Stimulated activated CD8-positive, alpha-beta memory T cell treated with anti-CD3 and anti-CD28 coated beads, Interleukin-15, amount 100 ng/mL, for 48 hours (primary cell): ENCODE measurements at regions not wholly inside any gene's neighbourhood (a gene's known extent, or its start where the extent isn't known, plus 50 kb on each side); places are given as distances from the start of the nearest gene placed in this dataset.

Experiments used
- DNase-seq, 2 donors: peaks; one replicate each; pipeline ENCODE4 v3.0.0-alpha.2; 2020; ENCODE audit warnings: low read depth in 2 of 2

DNA sequence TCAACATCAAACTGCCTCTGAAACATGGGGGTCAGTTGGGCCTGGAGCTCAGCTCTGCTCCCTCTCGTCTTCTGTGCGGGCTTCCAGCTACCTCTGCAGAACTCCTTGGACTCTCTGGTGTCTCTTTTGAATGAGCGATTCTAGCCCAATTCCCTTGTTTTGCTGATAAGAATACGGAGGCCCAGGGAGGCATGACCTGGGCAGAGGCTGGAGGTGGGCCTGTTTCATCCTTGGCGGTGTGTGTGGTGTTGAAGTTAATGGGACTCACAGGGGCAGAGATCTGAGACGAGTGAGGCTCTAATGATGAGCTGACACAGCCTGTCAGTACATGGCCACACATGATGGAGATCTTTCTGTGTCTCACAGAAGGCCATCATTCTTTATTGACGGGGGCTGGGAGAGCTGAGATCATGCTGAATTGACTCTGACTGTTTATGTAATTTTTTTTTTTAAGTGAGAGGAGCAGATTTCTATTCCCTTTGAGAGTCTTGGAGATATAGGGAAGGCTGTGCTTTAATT lies 134.5 kb downstream of the URB2 start:
- DNase-seq, result no peak

DNA sequence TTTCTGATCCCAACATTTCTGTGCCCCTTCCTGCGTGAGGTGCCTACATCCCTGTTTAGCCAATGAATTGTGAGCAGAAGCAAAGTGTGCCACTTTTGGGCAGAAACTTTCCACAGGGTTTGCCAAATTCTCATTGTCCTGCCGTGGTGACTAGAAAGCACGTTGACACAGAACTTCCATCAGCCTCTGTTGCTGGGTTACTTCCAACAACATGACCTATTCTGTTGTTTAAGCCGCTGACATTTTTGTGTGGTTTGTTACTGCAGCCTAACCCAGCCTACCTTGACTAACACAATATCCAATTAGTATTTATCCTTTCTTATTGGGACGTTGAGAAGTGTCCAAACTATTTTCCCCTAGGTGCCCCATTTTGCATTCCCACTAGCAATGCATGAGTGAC lies 136.8 kb downstream of the URB2 start:
- no peak for DNase-seq

DNA sequence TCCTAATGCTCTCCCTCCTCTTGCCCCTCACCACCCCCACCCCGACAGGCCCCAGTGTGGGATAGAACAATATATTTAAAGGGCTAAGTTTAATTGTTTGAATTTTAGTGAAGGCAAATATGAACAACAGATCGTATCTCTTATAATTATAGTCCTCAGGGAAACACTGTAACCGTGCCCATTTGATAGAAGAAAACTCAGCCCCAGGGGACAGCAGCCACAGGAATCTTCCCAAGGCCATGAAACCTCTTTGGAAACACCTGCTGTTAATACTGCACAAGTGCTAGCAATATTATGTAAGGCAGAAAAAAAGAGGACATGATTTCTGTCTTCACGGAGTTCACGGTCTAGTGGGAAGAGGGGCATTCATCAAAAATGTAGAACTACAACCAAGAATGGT lies 142.2 kb downstream of the URB2 start:
- no peak for DNase-seq

DNA sequence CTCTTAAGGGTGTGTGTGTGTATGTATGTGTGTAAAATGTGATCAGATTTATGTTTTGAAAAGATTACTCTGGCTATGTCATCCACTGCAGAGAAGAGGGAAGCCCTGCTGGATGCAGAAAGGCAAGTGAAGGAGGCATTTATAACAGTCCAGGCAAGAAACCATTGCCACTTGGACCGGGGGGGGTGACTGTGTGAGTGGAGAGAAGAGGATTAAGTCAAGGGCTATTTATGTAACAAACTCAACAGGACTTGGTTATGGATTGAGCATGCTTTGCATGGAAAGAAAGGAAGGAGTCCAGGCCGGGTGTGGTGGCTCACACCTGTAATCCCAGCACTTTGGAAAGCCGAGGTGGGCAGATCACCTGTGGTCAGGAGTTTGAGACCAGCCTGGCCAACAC lies 143.0 kb downstream of the URB2 start:
- DNase-seq, result no peak

DNA sequence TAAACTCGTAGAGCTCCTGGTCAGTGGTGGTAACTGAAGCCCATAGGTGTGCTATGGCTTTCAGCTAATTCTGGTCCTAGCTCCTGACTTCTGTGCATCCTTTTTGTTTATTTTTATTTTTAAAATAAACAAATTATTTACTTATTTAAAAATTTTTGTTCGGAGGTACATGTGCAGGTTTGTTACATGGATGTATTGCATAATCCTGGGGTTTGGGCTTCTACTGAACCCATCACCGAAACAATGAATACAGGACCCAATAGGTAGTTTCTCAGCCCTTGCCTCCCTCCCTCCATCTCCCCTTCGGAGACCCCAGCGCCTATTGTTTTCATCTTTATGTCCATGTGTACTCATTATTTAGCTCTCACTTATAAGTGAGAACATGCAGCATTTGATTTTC lies 143.8 kb downstream of the URB2 start:
- DNase-seq, result no peak

DNA sequence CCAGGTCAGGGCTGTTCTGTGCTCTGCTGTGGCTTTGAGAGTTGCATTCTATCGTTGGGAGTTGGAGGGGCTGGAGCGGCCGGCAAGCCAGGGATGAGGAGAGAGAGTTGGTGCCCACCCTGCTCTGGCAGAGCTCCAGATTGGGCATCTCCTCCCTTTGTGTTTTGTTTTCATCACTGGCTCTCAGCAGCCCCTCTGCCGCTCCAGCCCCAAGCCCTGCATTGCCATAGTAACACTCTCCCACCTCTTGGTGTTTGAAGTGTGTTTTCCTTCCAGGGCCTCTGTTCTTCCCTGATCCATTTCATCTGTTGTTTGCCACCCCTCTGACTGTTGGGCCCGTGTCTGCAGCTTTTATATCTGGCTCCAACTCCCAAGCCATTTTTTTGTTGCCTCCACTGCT lies 152.7 kb downstream of the URB2 start:
- DNase-seq, result no peak

DNA sequence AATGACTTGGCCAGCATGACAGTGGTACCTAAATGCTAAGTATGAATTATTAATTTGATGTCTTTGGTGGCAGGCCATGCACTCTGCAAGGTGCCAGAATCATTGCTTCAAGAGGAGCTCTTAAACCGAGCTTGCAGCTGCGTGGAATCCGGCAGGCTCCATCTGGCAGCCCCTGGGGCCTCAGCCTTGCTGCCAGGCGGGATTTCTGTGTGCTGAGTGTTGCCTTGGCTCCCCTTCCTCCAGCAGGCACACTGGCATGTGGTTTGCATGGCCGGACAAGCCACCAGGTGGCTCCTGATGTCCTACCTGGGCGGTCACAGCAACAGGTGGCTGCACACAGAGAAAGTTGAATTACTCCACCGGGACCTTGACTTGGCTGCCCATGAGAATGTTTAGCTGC lies 155.4 kb downstream of the URB2 start:
- no peak for DNase-seq

DNA sequence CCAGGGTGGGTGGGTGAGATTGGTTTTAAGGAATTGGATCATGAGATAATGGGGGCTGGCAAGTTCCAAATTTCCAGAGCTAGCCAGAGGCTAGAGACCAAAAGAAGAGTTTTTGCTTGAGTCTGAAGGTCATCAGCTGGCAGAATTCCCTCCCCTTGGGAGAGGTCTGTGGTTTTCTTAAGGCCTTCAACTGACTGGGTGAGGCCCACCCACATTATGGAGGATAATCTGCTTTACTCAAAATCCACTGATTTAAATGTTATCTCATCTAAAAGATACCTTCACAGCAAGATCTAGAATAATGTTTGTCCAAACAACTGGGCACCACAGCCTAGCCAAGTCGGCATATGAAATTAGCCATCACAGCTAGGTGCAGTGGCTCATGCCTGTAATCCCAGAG lies 156.4 kb downstream of the URB2 start:
- DNase-seq, result no peak

DNA sequence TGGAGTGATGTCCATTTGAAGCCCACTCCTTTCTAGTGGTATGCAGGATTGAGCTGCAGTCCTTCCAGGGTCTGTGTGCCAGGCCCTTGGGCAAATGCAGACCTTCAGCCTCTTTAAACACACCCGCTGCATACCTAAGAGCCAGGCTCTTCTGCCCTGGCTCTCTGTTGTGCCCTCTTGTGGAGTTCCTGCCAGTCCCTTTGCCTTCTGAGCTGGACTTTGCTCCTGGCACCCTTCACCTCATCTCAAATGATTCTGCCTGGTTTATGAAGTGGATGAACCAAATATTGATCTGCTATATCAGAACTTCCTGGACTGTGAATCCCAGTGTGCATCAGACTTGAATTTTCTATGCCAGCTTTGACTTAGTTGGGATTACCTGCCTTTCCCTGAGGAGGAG lies 158.8 kb downstream of the URB2 start:
- no peak for DNase-seq

DNA sequence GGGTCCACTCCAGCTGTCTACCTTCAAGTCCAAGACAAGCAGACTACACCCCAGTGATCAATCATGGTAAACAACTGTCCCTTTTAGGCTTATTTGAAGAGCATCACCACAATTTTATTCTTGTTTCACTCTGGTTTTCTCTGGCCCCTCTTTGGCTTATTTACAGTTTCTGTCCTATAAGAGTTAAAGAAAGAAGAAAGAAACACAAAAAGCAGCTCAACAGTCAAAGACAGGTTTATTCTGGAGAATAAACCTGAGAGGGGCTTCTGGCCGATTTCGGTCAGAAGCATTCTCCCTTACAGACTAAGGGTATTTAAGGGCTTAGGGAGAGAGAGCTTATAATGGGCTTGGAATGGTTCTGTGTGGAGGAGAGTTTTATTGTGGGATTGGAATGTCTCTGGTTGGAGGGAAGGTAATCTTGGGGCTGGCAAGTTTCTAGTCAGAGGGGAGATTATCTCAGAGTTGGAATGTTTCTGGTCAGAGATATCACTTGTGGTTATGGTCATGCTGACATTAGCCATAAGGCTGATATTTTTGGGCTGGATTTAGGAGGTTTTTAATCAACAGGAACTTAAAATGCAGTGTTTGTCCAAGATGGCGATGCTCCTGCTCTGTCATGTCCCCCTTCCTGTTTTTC lies 161.0 kb downstream of the URB2 start:
- DNase-seq, result no peak

DNA sequence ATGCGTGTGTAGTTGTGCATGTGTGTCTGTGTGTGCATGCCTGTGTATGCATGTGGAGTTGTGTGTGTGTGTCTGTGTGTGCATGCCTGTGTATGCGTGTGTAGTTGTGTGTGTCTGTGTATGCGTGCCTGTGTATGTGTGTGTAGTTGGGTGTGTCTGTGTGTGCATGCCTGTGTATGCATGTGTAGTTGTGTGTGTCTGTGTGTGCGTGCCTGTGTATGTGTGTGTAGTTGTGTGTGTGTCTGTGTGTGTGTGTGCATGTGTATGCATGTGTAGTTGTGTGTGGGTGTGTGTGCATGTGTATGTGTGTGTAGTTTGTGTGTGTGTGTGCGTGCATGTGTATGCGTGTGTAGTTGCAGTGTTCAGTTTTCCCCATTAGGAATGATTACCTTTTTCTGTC lies 162.0 kb downstream of the URB2 start:
- no peak for DNase-seq

DNA sequence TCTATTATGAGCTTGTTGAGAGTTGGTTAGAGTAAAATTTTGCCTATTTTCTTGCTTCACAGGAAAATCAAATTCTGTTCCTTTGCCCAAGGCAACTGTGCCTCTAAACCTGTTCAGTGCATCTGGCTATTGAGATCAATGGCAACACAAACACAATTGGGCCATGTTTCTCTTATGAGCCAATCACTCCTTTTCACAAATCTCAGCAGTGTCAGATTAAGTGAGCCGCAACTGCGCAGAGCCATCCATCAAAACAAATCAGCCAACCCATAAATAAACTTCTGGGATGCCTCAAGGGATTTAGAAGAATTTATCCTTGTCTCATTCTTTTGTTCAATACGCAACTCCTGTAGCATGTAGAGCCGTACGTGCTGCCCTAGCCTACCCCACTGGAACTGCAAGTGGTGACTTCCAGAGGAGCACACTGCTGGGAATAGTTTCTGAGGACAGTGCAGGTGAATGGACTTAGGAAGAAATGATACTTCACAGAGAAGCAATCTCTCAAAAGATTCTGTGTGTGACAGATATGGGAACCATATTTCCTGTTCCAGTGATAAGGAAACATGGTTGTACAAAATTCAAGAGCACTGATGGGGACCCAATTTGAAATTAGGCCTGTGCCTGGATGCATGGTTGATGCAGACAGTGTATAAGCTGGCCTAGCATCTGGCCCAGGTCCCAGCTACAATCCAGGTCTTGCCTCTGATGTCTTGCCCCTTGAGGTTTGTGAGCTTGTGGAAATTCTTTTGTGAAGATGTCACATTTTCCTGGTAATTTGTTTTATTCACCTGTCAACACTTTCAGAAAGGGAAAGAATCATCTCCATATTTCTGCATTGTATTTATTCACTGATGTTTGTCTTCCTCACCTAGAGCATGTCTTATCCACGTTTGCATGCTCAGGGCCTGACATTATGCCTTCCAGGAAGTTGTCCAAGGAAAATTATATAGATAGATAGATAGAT lies 166.2 kb downstream of the URB2 start:
- no peak for DNase-seq

DNA sequence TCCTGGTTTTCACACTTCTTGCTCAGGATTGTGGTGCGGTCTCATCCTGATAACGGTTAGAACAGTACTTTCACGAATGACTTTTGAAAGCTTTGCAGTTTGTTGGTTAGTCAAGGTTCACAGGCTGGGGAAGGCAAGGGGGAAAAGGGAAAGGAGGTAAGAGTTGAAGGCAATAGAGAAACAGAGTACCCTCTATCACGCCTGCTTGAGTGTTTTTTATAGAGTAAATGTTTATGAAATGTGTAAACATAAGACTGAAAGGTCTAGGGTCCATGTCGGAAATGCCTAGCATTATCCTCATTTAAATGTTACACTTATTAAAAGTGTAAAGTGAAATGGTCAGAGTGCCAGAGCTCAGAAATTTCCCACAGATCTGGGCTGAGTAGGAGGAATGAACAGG lies 167.4 kb downstream of the URB2 start:
- no peak for DNase-seq

DNA sequence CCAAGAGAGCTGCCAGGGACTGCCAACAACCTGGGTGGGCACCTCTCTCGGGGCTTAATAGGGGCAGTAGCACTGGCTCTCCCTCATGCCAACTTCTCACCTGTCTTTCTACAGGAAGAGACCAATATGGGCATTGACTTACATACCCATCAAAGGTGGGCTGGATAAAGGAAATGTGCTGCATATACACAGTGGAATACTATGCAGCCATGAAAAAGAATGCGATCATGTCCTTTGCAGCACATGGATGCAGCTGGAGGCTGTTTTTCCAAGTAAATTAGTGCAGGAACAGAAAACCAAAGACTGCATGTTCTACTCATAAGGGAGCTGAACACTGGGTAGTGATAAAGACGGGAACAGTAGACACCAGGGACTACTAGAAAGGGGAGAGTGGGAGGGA lies 172.5 kb downstream of the URB2 start:
- DNase-seq, result no peak

DNA sequence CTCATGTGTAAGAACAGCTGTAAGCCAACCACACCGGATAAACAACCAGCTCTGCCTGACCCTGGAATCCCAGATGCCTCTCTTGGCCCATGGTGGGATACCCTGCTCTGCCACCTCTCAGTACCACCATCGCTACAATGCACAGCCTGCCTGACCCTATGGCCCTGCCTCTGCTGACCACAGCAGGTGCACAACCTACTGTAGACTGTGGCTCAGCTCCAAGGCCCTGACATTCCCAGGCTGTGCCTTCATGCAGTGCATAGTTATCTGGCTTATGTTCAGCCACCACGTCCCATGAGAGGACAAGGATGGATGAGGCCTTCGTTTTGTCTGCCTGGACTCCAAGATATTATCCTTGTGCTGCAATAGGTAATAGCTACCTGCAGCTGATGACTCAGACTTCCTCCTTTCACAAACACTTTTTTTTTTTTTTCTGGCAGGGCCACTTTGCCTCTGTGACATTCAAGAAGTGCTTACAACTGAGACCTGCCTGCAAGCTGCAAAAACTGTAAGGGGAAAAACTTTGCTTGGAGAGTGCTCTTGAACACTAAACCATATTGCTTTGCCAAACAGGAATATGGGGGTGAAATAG lies 177.7 kb downstream of the URB2 start:
- DNase-seq, result no peak

DNA sequence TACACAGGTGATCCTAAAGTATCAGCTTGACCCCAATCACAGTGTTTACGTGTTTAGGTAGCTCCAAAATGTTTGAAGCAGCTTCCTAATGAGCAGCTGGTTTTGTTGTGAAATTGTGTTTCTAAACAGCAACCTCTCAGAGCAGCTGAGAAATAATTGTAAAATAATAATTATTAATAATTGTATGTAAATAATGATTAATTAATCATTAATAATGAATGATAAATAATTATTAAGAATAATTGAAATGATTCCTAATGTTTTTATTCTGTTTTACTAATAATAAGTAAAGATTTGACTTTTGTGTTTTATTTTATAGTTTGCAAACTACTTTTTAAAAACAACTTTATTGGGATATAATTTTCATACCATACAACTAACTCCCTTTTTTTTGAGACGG lies 182.2 kb downstream of the URB2 start:
- no peak for DNase-seq

DNA sequence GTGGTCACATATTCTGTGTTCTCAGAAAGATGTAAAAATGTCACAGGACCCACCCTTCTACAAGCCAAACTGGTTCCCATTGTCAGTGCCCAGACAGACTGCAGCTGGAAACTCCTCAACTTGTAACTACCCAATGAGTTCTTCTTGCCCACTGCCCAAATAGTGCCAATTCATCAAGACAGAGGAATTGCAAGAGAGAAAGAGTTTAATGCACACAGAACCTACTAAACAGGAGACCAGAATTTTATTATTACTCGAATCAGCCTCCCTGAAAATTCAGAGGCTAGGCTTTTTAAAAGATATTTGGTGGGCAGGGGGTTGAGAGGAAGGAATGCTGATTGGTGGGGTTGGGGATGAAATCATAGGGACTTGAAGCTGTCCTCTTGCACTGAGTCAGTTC lies 184.1 kb downstream of the URB2 start:
- DNase-seq, result no peak

DNA sequence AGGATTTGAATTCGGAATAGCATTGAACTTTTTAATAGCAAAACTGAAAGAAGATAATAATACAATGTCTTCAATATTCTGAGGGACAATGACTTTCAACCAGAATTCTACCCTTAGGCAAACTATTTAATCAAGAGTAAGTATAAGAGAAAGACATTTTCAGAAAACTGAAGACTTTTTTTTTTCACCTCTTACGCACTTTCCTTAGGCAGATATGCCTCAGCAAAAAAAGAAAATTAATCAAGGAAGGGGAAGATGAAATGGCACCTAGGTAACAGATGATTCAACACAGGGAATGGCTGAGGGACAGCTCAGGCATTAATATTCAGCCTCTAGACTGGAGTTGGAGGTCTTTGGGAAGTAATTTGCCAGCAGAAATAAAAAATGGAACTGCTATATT lies 184.9 kb downstream of the URB2 start:
- DNase-seq, result no peak

DNA sequence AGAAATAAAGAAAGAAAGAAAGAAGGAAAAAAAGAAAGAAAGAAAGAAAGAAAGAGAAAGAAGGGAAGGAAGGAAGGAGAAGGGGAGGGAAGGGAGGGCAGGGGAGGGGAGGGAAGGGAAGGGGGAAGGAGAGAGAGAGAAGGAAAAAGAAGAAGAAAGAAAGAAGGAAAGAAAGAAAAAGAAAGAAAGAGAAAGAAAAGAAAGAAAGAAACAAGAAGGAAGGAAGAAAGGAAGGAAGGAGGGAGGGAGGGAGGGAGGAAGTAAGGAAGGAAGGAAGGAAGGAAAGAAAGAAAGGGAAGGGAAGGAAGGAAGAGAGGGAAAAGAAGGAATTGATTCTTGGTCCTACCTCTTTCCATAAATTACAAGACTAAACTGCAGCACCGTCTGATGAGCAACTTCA lies 186.1 kb downstream of the URB2 start:
- DNase-seq, result no peak

DNA sequence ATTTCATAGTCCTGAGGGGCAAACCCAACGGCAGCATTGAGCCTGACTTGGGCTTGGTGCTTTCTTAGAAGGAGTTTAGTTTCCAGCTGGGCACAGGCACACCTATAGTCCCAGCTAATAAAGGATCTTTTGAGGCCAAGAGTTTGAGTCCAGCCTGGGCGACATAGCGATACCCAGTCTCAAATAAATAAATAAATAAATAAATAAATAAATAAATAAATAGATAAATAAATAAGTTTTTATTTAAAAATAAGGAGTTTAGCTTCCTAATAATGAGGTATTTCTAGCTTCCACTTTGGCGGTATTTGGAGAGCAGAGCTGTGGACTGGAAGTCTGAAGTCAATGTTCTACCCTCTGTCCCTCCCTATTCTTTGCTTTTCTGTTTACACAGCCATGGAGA lies 186.6 kb downstream of the URB2 start:
- DNase-seq, result no peak

DNA sequence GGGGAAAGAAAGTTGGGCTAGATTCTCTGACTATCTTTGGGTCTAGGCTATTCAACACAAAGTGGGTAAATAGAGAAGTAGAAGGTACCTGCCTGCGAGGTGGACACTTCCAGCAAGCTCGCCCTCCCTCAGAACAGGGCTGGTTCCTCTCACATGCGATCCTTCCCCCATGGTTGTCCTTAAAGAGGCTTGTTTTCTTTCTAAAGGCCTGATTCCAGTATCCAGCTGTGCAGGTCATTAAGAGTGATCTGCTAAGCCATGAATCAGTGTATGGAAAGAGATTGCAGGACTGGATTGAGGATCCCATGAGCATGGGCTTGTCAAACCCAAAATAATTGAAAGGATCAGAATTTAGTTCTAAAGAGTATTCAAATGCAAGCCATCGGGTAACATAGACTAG lies 189.0 kb downstream of the URB2 start:
- no peak for DNase-seq

DNA sequence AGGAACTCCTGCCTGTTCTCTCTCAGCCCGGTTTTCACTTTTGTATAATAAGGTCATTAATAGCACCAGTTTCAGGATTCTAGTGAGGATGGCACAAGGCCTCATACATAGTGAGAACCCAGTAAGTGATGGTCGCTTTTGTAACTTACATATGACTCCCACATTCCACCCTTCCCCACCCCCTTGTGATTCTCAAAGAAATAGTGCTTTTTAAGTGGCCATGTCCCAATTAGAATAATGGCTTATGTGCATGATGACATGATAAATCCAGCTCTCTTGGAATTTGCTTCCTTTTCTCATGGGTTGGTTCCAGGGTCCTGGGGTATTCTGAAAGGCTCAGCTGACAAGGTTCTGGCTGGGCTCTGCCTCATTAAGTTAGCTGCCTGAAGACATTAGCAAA lies 189.9 kb downstream of the URB2 start:
- DNase-seq, result no peak

DNA sequence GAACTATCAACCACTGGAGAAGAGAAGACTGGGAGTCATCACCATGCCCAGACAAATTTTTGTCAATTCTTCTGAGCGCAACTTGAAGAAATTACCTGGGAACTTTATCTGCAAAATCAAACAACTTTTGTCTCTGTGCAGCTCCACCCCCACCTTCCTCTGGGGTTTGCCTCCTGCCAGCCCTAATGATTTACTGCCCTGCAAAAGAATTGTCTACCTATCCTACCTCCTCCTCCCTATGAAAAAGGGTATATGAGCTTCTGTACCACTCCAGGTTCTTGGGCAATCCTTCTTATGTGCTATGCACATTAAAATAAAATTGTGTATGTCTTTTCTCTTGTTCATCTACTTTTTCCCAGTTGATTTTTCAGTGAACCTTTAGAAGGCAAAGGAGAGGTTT lies 191.9 kb downstream of the URB2 start:
- no peak for DNase-seq
